NCI-H1105 treated with DMSO at 0.1 percent for 48 hours (cell line): ENCODE measurements at regions not wholly inside any gene's neighbourhood (a gene's known extent, or its start where the extent isn't known, plus 50 kb on each side); places are given as distances from the start of the nearest gene placed in this dataset.
"Not testable (repeated sequence)": the region's sequence is repeated elsewhere in the genome, so short reads cannot be mapped to it uniquely, and the experiment has no call there.

ENCODE experiments used
- DNase-seq: peaks from one replicate; lab custom pipeline; 2025; lab: John Stamatoyannopoulos, UW

DNA sequence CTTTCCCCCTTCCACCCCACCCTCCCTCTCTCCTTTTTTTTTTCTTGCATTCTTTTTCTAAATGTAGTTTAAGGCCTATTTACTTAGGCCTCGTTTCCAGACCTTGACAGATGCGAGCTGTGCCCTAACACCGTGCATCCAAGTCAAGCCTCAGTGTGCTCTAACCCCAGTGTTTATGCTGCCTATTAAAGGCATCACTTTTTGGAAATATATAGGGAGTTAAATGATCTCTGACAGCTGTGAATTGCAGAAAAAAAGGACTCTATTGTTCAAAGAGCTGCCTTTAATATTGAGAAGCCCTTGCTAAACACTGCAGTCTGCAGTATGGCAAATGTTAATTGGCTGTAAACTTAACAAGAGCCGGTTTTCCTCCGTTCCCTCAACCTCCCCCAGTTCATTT lies 270.4 kb upstream of the TUT7 start:
- DNase-seq, result no peak

DNA sequence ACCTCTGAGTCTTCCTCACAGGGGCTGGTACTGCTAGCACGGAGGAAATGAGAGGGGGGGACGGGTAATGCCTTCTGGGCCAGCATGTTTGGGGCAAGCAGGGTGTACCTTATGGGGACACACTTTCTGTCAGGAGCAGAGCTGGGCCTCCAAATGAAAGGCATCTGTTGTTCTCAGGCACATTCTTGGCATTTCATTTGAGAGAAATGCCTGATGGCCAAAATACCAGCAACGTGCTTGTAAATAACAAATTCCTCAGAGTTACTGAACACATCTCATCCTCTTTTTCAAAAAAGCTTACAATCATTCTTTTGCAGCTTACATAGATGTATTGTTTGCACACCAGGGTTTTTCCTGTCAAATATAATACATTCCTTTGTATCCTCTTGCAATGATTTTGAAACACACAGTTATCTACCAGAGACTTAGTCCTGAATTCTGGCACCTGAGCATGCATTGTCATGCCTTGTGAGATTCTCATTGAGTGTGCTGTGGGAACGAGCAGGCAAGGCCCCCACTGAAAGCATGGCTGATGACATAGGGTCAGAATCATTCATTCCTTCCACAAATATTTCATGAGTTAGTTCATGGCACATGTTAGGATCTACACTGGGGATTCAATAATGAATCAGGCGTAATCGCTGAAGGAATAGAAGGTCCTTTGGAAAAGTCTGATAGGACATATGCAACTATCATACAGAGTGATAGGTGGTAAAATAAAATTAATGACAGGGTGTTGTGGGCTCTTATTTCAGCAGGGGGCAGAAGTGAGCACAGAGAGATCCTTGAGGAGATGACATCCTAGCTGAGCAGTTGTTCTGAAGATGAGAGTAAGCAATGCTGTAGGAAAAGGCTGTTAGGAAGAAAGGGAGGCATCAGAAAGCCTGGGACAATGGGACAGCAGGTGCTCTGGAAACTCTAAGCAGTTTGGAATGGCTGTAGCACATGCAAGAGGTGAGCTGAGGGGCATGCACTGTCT lies 260.9 kb upstream of the TUT7 start:
- DNase-seq, result no peak

- DNase-seq, result no peak
Measured at GRCh38 chr9:86613943-86614342, 259.7 kb upstream of the TUT7 start.

GRCh38 chr9:86611534-86611933 lies 257.3 kb upstream of the TUT7 start:
- DNase-seq, result not testable (repeated sequence)

DNA sequence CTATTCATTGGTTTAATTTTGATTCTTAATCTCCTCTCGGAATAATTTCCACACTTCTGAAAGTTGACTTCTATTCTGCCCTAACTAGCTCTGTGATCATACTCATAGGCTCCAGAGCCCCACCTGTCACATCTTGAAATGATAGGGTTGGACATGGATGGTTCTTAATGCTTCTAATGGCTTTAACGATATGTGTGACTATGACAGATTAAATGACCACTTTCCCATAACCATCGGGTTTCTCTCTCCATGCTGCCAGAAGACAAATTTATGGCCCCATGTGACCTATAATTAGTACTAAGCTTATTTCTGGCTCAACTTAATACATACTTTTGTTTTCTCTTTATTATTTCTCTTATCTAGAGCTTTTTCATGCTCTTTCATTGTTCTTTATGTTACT lies 251.1 kb upstream of the TUT7 start:
- DNase-seq, result peak; percentile 37

DNA sequence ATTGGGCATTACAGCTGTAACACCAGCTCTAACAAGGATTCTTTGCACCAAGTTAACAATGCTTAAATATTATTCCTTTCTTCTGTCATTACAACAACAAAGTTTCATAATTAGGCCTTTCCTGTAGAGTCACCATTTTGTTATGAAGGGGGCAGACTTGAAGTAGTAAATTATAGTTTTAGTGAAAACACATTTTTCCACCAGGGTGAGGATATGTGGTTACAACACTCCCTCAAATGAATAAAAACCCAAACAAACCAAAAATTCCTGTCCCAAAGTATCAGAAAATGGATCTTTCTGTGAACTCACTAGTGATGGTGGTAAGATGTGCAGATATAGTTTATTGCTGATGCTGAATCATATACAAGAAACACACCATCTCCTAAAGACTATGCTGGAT lies 250.5 kb upstream of the TUT7 start:
- DNase-seq, result no peak

DNA sequence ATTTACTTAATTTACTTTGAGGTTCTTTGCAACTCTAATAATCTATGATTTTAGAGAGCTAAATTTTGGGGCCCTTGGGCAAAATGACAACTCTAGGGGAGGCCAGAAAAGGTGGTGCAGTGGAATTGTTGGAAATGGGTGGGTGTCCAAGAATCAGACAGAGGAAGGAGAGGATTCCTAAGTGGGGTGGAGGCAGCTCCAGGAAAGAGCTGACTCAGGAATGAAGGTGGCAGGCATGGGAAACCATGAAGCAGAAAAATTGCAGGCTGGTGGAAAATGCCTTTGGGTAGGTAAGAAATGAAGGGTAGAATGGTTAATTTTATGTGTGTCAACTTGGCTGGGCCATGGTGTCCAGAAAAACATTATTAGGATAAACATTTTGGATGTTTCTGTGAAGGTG lies 248.5 kb upstream of the TUT7 start:
- no peak for DNase-seq

DNA sequence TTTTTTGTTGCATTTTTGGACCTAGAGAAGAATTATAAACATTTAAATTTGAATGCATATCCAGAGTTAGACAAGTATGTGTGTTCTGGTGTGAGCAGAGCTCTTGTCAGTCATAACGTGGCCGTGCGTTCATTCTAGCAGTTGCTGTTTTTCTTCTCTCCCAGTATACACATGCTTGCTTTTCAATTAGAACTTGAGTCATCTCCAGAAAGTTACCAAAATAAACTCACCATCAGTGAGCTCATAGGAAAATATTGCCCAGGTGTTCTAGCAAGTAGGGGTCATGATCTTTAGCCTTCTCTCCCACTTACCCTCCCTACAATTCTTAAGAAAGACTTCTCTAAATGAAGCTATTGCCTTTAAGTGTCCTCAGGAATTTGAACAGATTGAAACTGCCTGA lies 247.5 kb upstream of the TUT7 start:
- DNase-seq, result no peak

GRCh38 chr9:86600977-86601376 lies 246.8 kb upstream of the TUT7 start:
- DNase-seq, result no peak

- DNase-seq, result no peak
Measured at GRCh38 chr9:86600291-86600690, 246.1 kb upstream of the TUT7 start.

DNA sequence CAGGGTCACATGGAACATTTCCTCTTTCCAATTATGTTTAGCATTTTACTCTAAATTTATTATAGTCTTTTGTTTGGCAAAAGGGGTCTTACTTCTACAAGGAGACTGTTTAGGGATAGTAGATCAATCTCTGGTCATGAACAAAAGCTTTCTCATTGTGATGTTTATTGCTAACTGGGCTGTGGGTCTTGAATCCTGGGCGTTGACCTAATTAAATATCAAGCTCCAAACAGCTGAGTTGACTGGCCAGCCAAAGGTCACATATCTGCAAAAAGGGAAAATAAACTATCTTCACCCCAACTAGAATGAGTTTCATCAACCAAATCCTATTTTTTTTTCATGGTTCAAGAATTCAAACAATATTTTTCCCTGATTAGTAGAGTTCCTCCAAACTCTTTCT lies 245.4 kb upstream of the TUT7 start:
- DNase-seq, result no peak

- DNase-seq, result no peak
Measured at GRCh38 chr9:86598411-86599239, 244.4 kb upstream of the TUT7 start.

- no peak for DNase-seq
Measured at GRCh38 chr9:86594724-86595123, 240.5 kb upstream of the TUT7 start.

DNA sequence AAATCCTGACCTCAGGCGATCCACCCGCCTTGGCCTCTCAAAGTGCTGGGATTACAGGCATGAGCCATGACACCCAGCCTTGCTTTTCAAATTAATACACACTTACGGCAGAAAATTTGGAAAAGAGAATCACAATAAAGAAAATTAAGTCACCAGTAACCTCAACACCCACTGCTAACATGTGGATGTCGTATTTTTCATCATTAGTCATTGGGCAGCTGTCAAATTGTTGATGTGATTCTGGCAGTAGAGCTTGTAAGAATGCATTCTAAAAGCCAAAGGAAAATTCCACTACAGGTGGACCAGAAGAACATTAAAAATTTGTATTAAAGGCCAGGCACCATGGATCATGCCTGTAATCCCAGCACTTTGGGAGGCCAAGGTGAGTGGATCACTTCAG lies 237.3 kb upstream of the TUT7 start:
- no peak for DNase-seq

DNA sequence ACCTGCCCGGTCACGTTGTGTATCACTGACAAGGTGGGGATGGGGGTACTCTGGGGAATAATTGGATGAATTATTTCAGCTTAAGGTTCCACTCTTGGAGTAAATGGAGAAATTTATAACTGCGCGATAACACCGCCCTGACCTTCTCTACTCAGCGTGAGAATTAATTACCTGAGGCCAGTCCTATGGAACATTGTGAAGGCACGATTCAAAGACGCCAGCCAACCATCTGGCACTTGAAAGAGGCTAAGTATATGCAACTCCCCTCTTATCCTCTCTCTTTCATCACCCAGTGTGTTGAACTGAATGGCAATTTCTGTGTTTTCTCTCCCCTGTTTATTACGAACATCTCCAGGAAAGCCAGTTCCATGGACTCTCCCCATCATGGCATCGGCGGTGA lies 235.5 kb upstream of the TUT7 start:
- no peak for DNase-seq

- DNase-seq, result no peak
Measured at GRCh38 chr9:86589273-86589672, 235.1 kb upstream of the TUT7 start.

DNA sequence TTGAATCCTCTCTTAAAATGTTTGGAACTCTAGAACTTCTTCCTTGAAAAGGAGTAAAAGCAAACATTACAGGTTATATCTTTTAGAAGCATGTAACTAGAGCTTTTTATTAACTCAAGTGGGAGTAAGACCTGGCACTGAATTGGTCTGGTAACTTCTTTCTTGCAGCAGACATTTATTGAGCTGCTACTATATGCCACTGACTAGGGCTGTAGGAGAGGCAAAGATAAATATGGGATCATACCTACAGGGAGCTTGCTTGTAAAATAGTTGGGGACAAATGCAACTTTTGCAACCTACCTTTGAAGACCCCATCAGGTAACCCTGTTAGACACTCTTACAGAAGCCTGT lies 231.9 kb upstream of the TUT7 start:
- no peak for DNase-seq

DNA sequence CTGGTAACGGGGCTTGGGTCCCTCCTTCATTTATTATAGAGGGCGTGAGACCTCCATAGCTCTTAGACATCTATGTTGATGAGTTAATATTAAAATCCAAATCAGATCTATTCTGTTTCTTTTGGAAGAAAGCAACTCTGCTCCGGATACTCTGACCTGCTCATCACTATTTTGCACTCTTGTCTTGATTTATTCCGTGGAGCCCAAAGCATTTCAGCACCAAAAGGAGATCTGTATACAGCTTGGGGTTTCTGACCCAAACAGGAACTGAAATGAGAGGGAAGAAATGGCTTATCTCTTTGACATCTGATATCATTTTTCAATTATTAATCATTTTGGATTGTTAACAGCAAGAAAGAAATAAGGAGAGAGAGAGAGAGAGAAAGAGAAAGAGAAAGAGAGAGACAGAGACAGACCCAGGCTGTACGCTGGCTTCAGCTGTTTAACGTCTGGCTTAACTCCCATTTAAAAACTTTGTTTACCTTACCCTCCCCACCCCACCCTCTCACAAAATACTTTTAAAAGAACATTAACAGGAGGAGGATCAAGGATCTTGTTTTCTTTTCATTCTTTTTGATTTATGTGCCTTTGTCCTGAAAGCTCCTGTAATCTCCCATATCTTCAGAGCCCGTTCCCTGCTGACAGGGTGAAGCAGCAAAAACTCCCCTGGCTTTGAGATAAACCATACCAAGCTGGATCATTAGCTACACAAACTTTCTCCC lies 231.4 kb upstream of the TUT7 start:
- no peak for DNase-seq

DNA sequence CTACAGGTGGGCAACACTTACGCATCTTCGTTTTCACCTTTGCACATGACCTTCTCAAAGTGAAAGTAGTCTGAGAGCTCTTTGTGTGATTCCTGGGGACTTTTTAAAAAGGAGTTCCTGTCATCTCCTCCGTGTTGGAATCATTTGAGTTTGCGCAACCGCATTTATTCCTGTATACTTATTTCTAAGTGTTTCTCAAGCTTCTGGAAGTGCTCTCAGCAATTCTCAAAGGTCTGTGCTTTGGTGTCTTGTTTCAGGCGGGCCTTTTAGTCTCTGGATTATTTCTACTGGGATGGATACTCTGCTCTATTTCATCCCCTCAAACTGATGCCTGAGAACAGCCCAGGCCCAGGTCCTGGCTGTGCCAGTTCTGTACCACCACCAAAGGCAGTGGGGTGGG lies 226.5 kb upstream of the TUT7 start:
- DNase-seq, result no peak

DNA sequence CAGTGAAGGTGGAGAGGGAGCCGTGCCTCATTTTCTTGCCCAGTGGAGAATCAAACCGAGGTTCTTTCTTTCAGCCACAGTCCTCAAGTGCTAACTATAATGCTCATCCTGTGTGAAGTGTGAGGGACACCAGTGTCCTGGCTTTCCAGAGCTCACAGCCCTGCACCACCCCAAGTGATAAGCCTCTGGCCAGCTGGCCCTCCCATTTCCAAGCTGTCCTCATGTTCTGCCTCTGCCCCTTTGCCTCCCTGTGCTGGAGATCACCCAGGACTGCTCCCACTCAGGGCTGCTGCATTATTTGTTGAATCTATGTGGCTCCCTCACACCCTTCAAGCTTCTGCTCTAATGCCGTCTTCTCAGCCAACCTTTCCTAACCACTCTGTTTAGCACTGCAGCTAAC lies 224.5 kb upstream of the TUT7 start:
- DNase-seq, result no peak

DNA sequence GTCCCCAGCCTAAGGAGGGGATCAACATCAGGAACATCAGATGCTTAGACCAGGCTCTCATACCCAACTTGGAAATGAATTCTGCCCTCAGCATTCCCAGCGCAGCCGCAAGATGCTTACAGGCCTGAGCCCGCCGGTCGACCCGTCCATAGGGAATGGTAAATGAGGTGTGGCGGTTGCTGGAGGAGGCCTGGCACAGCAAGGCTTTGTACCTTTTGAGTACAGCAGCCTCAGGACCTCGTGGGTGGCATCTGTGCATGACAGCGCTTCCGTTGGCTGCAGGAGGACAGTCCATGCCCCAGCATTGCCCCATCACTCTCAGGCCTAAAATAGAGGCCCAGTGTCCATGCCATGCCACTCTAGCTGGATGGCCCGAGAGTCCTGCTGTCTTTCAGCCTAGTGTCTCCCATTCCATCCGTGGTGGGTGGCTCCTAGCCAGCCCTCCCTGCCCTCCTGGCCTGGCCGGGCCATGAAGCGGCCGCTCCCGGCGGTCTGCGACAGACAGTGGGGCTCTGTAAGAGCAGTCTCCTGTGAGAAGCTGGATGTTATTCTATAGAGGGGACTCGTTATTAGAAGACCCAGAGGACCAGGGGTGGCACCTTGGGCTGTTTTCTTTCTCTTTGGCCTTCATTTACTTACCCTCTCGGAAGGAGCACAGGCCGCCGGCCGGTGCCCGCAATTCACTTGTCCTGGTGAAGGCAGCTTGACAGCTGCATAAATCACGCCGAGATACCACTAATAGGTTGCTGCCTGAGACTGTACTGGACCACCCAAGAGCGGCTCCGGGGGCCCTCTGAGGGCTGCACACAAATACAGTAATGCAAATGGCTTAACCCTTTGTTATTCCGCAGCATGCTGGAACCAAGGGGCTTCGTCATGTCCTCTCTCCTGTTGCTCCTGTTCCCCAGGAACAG lies 223.5 kb upstream of the TUT7 start:
- no peak for DNase-seq
